ENCODE measurements at regions not wholly inside any gene's neighbourhood (a gene's known extent, or its start where the extent isn't known, plus 50 kb on each side); places are given as distances from the start of the nearest gene placed in this dataset.

DNA sequence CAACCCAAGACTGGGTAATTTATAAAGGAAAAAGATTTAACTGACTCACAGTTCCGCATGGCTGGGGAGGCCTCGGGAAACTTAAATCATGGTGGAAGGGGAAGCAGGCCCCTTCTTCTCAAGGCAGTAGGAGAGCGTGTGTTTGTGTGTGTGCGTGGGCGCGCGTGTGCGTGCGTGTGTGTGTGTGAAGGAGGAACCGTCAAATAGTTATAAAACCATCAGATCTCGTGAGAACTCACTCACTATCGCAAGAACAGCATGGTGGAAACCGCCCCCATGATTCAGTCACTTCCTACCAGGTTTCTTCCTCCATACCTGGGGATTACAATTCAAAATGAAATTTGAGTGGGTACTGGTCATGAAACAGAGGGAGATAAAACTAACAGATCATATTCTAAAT, 220.1 kb upstream of the EYS start:
- TF ChIP-seq, protein P1, sequence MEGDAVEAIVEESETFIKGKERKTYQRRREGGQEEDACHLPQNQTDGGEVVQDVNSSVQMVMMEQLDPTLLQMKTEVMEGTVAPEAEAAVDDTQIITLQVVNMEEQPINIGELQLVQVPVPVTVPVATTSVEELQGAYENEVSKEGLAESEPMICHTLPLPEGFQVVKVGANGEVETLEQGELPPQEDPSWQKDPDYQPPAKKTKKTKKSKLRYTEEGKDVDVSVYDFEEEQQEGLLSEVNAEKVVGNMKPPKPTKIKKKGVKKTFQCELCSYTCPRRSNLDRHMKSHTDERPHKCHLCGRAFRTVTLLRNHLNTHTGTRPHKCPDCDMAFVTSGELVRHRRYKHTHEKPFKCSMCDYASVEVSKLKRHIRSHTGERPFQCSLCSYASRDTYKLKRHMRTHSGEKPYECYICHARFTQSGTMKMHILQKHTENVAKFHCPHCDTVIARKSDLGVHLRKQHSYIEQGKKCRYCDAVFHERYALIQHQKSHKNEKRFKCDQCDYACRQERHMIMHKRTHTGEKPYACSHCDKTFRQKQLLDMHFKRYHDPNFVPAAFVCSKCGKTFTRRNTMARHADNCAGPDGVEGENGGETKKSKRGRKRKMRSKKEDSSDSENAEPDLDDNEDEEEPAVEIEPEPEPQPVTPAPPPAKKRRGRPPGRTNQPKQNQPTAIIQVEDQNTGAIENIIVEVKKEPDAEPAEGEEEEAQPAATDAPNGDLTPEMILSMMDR (IDR thresholded peaks at IDR 0.05; ENCODE audit: low read depth, low read length) = no peak
- in situ Hi-C loops (cut with HindIII; ENCODE audit: low sequenced_read_pairs) = no loop called here
- DNase-seq (ENCODE audit: low read depth, low spot score) = no peak
- no peak overlapping the region for H3K4me3 ChIP-seq (ENCODE audit: low read depth, low read length)

DNA sequence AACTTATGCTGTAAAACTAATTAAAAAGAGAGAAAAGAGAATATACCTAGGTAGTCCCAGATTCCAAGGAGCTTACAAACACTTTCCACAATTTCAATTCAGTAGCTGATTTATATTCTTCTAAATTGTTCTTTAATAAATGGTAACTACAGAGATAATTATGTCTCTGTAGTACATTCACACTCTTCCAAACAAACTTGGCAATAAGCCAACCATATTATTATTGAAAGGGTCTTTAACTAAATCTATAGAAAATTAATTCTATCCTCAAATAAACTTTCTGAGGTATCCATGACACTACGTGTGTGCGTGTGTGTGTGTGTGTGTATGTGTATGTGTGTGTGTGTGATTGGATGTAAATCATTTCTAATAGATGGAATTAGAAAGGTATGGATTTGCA, 217.4 kb upstream of the EYS start:
- in situ Hi-C loops (cut with HindIII; ENCODE audit: low sequenced_read_pairs) = no loop called here
- TF ChIP-seq, protein P1 (IDR thresholded peaks at IDR 0.05; ENCODE audit: low read depth, low read length) = no peak
- no peak for DNase-seq (ENCODE audit: low read depth, low spot score)
- H3K4me3 ChIP-seq (ENCODE audit: low read depth, low read length) = no peak overlapping the region

DNA sequence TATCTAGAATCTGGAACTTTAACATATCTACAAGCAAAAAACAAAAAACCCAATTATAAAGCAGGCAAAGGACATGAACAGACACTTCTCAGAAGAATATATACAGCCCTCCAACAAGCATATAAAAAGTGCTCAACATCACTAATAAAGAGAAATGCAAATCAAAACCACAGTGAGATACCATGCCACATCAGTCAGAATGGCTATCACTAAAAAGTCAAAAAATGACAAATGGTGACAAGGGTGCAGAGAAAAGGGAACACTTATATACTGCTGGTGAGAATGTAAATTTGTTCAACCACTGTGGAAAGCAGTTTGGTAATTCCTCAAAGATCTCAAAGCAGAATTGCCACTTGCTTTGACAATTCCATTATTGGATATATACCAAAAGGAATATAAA, 215.0 kb upstream of the EYS start:
- in situ Hi-C loops (cut with HindIII; ENCODE audit: low sequenced_read_pairs) = no loop called here
- DNase-seq (ENCODE audit: low read depth, low spot score) = no peak
- H3K4me3 ChIP-seq (ENCODE audit: low read depth, low read length) = no peak overlapping the region
- TF ChIP-seq, protein P1 (IDR thresholded peaks at IDR 0.05; ENCODE audit: low read depth, low read length) = no peak

DNA sequence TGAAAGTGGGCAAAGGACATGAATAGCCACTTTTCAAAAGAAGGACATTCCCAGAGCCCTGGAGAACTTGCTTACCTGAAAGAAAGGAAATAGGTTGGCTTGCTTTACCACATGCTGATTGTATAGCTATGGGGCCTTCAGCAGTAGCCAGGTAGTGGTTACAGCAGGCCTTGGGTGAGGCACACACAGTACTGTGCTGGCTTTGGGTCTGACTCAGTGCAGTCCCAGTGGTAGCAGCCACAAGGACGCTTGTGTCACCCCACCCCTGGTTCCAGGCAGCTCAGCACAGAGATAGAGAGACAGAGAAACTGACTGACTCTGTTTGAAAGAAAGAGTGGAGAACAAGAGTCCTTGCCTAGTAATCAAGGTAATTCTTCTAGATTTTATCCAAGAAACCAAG, 201.0 kb upstream of the EYS start:
- in situ Hi-C loops (cut with HindIII; ENCODE audit: low sequenced_read_pairs) = no loop called here
- TF ChIP-seq, protein P1 (IDR thresholded peaks at IDR 0.05; ENCODE audit: low read depth, low read length) = no peak
- H3K4me3 ChIP-seq (ENCODE audit: low read depth, low read length) = no peak overlapping the region
- no peak for DNase-seq (ENCODE audit: low read depth, low spot score)

DNA sequence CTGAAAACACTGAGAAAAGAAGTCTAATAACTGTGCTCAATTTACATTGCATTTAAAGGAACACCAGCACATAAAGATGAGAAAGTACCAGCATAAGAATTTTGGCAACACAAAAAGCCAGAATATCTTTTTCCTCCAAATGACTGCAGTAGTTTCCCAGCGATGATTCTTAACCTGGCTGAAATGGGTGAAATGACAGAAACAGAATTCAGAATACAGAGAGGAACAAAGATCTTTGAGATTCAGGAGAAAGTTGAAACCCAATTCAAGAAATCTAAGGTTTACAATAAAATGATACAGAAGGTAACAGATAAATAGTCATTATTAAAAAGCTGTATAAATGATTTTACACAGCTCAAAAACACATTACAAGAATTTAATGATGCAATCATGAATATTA, 197.0 kb upstream of the EYS start:
- no peak for DNase-seq (ENCODE audit: low read depth, low spot score)
- TF ChIP-seq, protein P1 (IDR thresholded peaks at IDR 0.05; ENCODE audit: low read depth, low read length) = no peak
- no peak overlapping the region for H3K4me3 ChIP-seq (ENCODE audit: low read depth, low read length)
- in situ Hi-C loops (cut with HindIII; ENCODE audit: low sequenced_read_pairs) = no loop called here

DNA sequence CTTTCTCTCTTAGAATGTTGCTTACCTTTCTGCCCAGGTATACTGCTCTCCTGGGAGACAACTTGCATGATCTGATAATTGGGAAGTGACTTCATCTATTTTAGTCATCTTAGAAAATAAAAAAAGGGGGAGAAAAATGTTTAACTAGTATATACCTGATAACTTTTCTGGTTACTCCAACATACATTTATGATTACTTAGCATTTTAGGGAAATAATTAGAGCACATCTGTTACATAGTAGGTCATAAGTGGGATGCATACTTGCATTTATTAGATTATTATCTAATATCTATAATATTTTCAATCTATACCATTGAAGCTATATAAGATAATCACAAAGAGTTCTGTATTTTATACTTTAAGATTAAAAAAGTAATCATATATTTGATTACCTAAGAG, 193.9 kb upstream of the EYS start:
- in situ Hi-C loops (cut with HindIII; ENCODE audit: low sequenced_read_pairs) = no loop called here
- DNase-seq (ENCODE audit: low read depth, low spot score) = no peak
- no peak overlapping the region for H3K4me3 ChIP-seq (ENCODE audit: low read depth, low read length)
- TF ChIP-seq, protein P1 (IDR thresholded peaks at IDR 0.05; ENCODE audit: low read depth, low read length) = no peak

DNA sequence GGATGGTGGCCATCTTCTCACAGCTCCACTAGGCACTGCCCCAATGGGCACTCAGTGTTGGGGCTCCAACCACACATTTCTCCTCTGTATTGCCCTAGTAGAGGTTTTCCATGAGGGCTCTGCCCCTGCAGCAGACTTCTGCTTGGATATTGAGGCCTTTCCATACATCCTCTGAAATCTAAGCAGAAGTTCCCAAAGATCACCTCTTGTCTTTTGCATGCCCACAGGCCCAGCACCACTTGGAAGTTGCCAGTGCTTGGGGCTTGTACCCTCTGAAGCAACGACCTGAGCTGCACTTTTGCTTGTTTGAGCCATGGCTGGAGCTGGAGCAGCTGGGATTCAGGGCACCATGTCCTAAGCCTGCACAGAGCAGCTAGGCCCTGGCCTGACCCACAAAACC, 189.1 kb upstream of the EYS start:
- TF ChIP-seq, protein P1 (IDR thresholded peaks at IDR 0.05; ENCODE audit: low read depth, low read length) = no peak
- H3K4me3 ChIP-seq (ENCODE audit: low read depth, low read length) = no peak overlapping the region
- in situ Hi-C loops (cut with HindIII; ENCODE audit: low sequenced_read_pairs) = no loop called here
- no peak for DNase-seq (ENCODE audit: low read depth, low spot score)

Measured in astrocyte of the spinal cord (primary cell).